SU-DHL-6 (cell line): ENCODE measurements at regions not wholly inside any gene's neighbourhood (a gene's known extent, or its start where the extent isn't known, plus 50 kb on each side); places are given as distances from the start of the nearest gene placed in this dataset.

Source experiments
- CTCF ChIP-seq: fragments of 200-600 bp; sonication (generic); IDR thresholded peaks from one replicate; pipeline ENCODE4 v1.5.1; 2017; ENCODE audit warnings: antibody characterized with exemption, mild to moderate bottlenecking, low read length, moderate library complexity; ENCODE audit not compliant: insufficient read depth, poor library complexity, severe bottlenecking
- EZH2phosphoT487 ChIP-seq: fragments of 200-600 bp; sonication (generic), shearing (Covaris generic); conservative IDR thresholded peaks from 2 replicates; pipeline ENCODE4 v1.6.1; 2018; ENCODE audit warnings: mild to moderate bottlenecking, antibody characterized with exemption, low read length, moderate library complexity, mixed read lengths

GRCh38 chr6:8628063-8628462 lies 192.7 kb upstream of the SLC35B3 start:
- TF ChIP-seq CTCF = no peak
- no peak for TF ChIP-seq EZH2phosphoT487
